Pancreas (tissue), 10 donors: ENCODE measurements at regions not wholly inside any gene's neighbourhood (a gene's known extent, or its start where the extent isn't known, plus 50 kb on each side); places are given as distances from the start of the nearest gene placed in this dataset.
"Not testable (repeated sequence)": the region's sequence is repeated elsewhere in the genome, so short reads cannot be mapped to it uniquely, and the experiment has no call there.

Source experiments
- ATAC-seq, 4 donors: fragments of 200-7000 bp; cut with Tn5 transposase; one replicate each; pipeline versions ENCODE4 v1.8.0 to v1.9.1; 2020; ENCODE audit warnings: mild to moderate bottlenecking in 4 of 4, moderate library complexity in 4 of 4
- DNase-seq, 6 donors: peaks; one replicate each; pipeline ENCODE4 v3.0.0-alpha.2; 2020
- FAIRE-seq: peaks from 2 replicates; lab custom pipeline; 2012; peaks lifted over from hg19 to GRCh38; lab: Jason Lieb, UNC
- H3K27ac ChIP-seq, 4 donors: fragments of 200-600 bp; sonication (generic); 1 replicate in 3 of 4; 2 replicates in 1 of 4; pipeline versions ENCODE4 v1.5.0 to v1.8.0; 2020
- H3K27me3 ChIP-seq, 4 donors: fragments of 200-600 bp; one replicate each; pipeline ENCODE4 v1.8.0; 2021
- H3K36me3 ChIP-seq, 3 donors: fragments of 200-600 bp; sonication (generic) in 1 of 3; one replicate each; pipeline versions ENCODE4 v1.5.0 to v1.8.0; 2020 to 2021
- H3K4me1 ChIP-seq, 3 donors: fragments of 200-600 bp; one replicate each; pipeline ENCODE4 v1.8.0; 2021
- H3K4me3 ChIP-seq, 4 donors: fragments of 200-600 bp; sonication (generic) in 2 of 4; one replicate each; pipeline versions ENCODE4 v1.5.0 to v1.8.0; 2020 to 2021
- H3K9me3 ChIP-seq, 4 donors: fragments of 200-600 bp; one replicate each; pipeline ENCODE4 v1.8.0; 2021
- WGBS, 2 donors: extraction: QIAGEN DNeasy Blood & Tissue Kit; methylation state at CpG; one replicate each; pipeline ENCODE4 v1.1.7; 2013; 5-methylcytosine and 5-hydroxymethylcytosine counted together
- intact Hi-C, 3 donors: fragments of 100-400 bp; cut with DNase I; formaldehyde crosslinking; loops; one replicate each; pipeline versions ENCODE4 v1.11.1 to v1.14.2; 2022
- TF ChIP-seq, protein P1 (sequence below), 4 donors: fragments of 200-600 bp; sonication (generic) in 3 of 4; IDR thresholded peaks; one replicate each; pipeline versions ENCODE4 v1.5.0 to v1.8.0; 2021; ENCODE audit warnings: antibody characterized with exemption in 4 of 4
- donor health status: healthy with polysubstance abuse.
- donor health status: DM: no; HTN: no; CAD: no; lungs with moderate emphysema.
- donor health status: DM: no; HTN: no; CAD: no.
- donor health status: control.
- donor health status: control.
- donor health status: Bipolar disorder and iron deficiency.
- donor health status: DM: yes; HTN: yes; CAD: no.
- donor health status: DM: no; HTN: no; CAD: no.
- donor health status: DM: no; HTN: no; CAD: no.
- donor health status: DM: yes; HTN: yes; CAD: no.

DNA sequence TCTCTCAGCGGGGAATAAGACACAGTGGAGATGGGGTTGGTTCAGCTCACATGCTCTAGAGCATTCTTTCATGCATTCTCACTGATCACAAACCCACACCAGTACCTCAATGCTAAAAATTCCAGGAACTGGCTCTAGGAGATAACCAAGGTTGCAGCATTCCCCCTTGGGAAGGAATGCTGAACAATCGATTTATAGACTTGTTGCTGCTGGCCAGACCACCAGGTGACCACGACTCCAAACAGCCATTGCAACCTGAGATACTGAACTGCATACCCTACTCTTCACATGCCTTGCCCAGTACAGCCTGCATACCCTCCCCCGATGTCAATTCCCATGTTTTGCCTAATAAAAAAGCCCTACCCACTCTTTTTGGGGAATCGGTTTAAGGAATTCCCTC, 75.1 kb upstream of the GPRC5B start:
- no peak for ATAC-seq
- FAIRE-seq, result no peak
- intact Hi-C loops, result no loop called here
- Histone ChIP-seq H3K27me3 (no peaks in the 10 kb centered on the region), H3K4me1 (no peaks in the 10 kb centered on the region), H3K4me3 (no peak overlapping the region), H3K9me3 (no peaks in the 10 kb centered on the region), H3K27ac (no peak overlapping the region), H3K36me3 (no peaks in the 10 kb centered on the region)
- TF ChIP-seq, protein P1, sequence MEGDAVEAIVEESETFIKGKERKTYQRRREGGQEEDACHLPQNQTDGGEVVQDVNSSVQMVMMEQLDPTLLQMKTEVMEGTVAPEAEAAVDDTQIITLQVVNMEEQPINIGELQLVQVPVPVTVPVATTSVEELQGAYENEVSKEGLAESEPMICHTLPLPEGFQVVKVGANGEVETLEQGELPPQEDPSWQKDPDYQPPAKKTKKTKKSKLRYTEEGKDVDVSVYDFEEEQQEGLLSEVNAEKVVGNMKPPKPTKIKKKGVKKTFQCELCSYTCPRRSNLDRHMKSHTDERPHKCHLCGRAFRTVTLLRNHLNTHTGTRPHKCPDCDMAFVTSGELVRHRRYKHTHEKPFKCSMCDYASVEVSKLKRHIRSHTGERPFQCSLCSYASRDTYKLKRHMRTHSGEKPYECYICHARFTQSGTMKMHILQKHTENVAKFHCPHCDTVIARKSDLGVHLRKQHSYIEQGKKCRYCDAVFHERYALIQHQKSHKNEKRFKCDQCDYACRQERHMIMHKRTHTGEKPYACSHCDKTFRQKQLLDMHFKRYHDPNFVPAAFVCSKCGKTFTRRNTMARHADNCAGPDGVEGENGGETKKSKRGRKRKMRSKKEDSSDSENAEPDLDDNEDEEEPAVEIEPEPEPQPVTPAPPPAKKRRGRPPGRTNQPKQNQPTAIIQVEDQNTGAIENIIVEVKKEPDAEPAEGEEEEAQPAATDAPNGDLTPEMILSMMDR (IDR thresholded peaks at IDR 0.05), result no peak
- 59 to 69% methylated on average over 5 of the region's 5 CpGs for WGBS, 2 donors
- no peak for DNase-seq

DNA sequence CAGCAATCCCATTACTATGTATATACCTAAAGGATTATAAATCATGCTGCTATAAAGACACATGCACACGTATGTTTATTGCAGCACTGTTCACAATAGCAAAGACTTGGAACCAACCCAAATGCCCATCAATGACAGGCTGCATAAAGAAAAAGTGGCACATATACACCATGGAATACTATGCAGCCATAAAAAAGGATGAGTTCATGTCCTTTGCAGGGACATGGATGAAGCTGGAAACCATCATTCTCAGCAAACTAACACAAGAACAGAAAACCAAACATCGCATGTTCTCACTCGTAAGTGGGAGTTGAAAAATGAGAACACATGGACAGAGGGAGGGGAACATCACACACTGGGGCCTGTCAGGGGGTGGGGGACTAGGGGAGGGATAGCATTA, 71.2 kb upstream of the GPRC5B start:
- H3K36me3 ChIP-seq, ATAC-seq, DNase-seq, H3K4me3 ChIP-seq, H3K27me3 ChIP-seq, H3K4me1 ChIP-seq, H3K9me3 ChIP-seq, FAIRE-seq, intact Hi-C loops, H3K27ac ChIP-seq: not testable (repeated sequence)
- WGBS, 2 donors, result 78 to 82% methylated on average over 3 of the region's 3 CpGs

DNA sequence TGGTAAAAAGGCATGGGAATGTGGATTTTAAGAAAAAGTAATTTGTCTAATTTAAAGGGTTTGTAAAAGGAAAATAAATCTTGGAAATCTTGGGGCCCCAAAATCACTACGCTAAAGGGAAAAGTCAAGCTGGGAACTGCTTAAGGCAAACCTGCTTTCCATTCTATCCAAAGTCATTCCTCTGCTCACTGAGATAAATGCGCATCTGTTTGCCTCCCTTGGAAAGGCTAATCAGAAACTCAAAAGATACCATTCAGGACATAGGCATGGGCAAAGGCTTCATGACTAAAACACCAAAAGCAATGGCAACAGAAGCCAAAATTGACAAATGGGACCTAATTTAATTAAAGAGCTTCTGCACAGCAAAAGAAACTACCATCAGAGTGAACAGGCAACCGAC, 70.4 kb upstream of the GPRC5B start:
- 53 to 64% methylated on average over 3 of the region's 3 CpGs for WGBS, 2 donors
- H3K27ac ChIP-seq, H3K4me1 ChIP-seq, ATAC-seq, DNase-seq, H3K36me3 ChIP-seq, H3K4me3 ChIP-seq, H3K9me3 ChIP-seq, FAIRE-seq, H3K27me3 ChIP-seq, intact Hi-C loops: not testable (repeated sequence)

DNA sequence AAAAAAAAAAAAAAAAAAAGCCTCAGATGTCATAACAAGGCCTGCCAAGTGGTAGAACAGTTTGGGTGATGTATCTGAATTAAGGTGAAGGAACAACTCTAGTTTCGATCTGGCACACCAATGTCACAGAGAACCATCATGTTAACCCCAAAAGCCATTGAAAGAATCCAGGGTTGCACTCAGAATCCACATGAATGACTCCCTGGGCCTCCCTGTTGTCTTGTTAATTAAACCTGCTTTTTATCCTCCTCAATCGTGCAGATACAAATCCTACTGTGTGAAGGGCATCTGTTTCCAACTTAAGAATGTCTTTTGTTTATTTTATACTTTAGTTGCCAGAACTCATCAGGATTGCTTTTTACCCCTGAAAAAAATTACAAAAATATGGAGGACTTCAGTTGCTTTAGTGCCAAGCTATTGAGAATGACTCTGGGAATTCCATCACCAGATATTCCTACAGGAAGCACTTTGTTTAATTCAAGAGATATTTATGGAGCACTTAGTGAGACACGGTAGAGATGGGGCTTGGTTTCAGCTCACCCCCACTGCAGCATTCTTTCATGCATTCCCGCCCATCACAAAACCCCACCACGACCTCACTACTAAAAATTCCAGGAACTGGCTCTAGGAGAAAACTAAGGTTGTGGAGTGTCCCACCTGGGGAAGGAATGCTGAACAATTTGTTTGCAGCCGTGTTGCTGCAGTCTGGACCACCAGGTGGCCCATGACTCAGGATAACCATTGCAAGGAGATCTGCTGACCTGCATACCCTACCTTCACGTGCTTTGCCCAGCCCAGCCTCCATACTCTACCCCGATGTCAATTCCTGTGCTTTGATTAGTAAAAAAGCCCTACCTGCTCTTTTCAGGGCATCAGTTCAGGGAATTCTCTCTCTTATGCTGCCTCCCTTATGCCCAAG, 63.8 kb upstream of the GPRC5B start:
- Histone ChIP-seq H3K4me1 (no peaks in the 10 kb centered on the region), H3K9me3 (no peaks in the 10 kb centered on the region), H3K27ac (no peak overlapping the region), H3K27me3 (no peaks in the 10 kb centered on the region), H3K4me3 (no peak overlapping the region), H3K36me3 (no peaks in the 10 kb centered on the region)
- no peak for FAIRE-seq
- 28 to 34% methylated on average over 8 of the region's 8 CpGs for WGBS, 2 donors
- DNase-seq, result no peak
- ATAC-seq, result no peak
- TF ChIP-seq, protein P1 (IDR thresholded peaks at IDR 0.05), result no peak
- intact Hi-C loops, result no loop called here

DNA sequence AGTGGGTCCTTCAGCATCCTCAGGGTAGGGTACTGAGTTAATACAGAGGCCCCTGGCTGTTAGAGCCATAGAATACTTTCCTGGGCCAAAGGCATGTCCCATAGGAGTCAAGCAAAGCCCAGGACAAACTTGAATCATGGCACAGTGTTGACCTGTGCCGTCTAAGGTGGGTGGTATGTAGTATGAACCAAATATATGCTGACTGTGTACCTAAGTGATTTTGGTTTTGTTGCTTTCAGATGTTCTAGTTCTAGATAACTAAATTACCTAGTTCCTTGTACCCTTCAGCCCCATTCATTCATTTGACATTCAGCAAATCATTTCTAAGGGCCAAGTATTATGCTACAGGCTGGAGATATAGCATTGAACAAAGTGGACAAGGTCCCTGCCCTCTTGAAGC, 61.3 kb upstream of the GPRC5B start:
- DNase-seq (no peak), ATAC-seq (no peak), FAIRE-seq (no peak)
- TF ChIP-seq, protein P1 (IDR thresholded peaks at IDR 0.05), result no peak
- no peak overlapping the region for H3K4me3 ChIP-seq
- H3K4me1 ChIP-seq, result no peaks in the 10 kb centered on the region
- WGBS, 2 donors, result 79 to 81% methylated on average over 1 of the region's 1 CpG
- no peaks in the 10 kb centered on the region for H3K9me3 ChIP-seq
- H3K27ac ChIP-seq, result no peak overlapping the region
- H3K36me3 ChIP-seq, result no peaks in the 10 kb centered on the region
- intact Hi-C loops, result no loop called here
- H3K27me3 ChIP-seq, result no peaks in the 10 kb centered on the region

DNA sequence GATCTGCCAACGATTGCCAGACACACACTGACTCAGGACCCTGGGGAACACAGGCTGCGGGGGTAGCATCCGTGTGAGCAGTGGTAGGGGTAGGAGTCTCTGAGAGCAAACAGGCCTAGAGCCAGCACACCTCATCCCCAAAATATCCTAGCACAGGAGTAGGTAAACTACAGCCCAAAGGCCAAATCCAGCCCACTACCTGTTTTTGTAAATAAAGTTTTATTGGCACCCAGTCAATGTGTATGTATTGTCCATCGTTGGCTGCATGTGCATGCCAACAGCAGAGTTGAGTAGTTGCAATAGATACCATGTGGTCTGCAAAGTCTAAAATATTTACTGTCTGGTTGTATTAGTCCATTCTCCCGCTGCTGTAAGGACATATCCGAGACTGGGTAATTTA, 55.5 kb upstream of the GPRC5B start:
- DNase-seq (no peak), ATAC-seq (no peak), FAIRE-seq (no peak)
- Histone ChIP-seq H3K9me3 (no peaks in the 10 kb centered on the region), H3K27me3 (no peaks in the 10 kb centered on the region), H3K4me3 (no peak overlapping the region), H3K36me3 (no peaks in the 10 kb centered on the region), H3K27ac (no peak overlapping the region), H3K4me1 (no peaks in the 10 kb centered on the region)
- intact Hi-C loops, result no loop called here
- WGBS, 2 donors, result 78 to 80% methylated on average over 6 of the region's 6 CpGs
- TF ChIP-seq, protein P1 (IDR thresholded peaks at IDR 0.05), result no peak
